Thyroid gland (tissue), 4 donors: ENCODE measurements at regions not wholly inside any gene's neighbourhood (a gene's known extent, or its start where the extent isn't known, plus 50 kb on each side); places are given as distances from the start of the nearest gene placed in this dataset.

Experiments
- DNase-seq, 2 donors: peaks; one replicate each; pipeline ENCODE4 v3.0.0-alpha.2; 2019
- H3K27ac ChIP-seq, 3 donors: fragments of 200-600 bp; sonication (generic); 1 replicate in 2 of 3; 2 replicates in 1 of 3; pipeline ENCODE4 v1.5.1; 2016 to 2019; ENCODE audit warnings: mild to moderate bottlenecking in 1 of 3, moderate library complexity in 1 of 3
- H3K27me3 ChIP-seq: fragments of 200-600 bp; sonication (generic); one replicate; pipeline ENCODE4 v1.5.1; 2019
- H3K36me3 ChIP-seq, 2 donors: fragments of 200-600 bp; sonication (generic); one replicate each; pipeline ENCODE4 v1.5.1; 2016 to 2019
- H3K4me1 ChIP-seq, 2 donors: fragments of 200-600 bp; sonication (generic); one replicate each; pipeline ENCODE4 v1.5.1; 2017 to 2019
- H3K4me3 ChIP-seq, 3 donors: fragments of 200-600 bp; sonication (generic); replicated peaks in 1 of 3; 1 replicate in 2 of 3; 2 replicates in 1 of 3; pipeline ENCODE4 v1.5.1; 2016; ENCODE audit warnings: mild to moderate bottlenecking in 1 of 3
- H3K9me3 ChIP-seq: fragments of 200-600 bp; sonication (generic); one replicate; pipeline ENCODE4 v1.5.1; 2017
- POLR2A ChIP-seq, 2 donors: fragments of 450-650 bp; IDR thresholded peaks; one replicate each; pipeline ENCODE4 v1.6.1; 2017; ENCODE audit warnings: antibody characterized with exemption in 2 of 2, mild to moderate bottlenecking in 2 of 2, moderate library complexity in 1 of 2
- WGBS, 2 donors: methylation state at CpG; one replicate each; pipeline ENCODE4 v1.1.5; 2017; 5-methylcytosine and 5-hydroxymethylcytosine counted together
- intact Hi-C: fragments of 100-400 bp; cut with DNase I; formaldehyde crosslinking; loops from one replicate; pipeline ENCODE4 v1.15.1; 2023
- TF ChIP-seq, protein P1 (sequence below), 6 experiments: fragments of 200-600 bp in 3 of 6; fragments of 450-650 bp in 3 of 6; sonication (generic) in 3 of 6; IDR thresholded peaks; one replicate each; pipeline ENCODE4 v1.5.1; 2016 to 2019; ENCODE audit warnings: antibody characterized with exemption in 6 of 6, mild to moderate bottlenecking in 2 of 6, inconsistent platforms in 1 of 6, moderate library complexity in 1 of 6

- intact Hi-C loops, result no loop called here
- TF ChIP-seq POLR2A (IDR thresholded peaks at IDR 0.05), result no peak
- TF ChIP-seq, protein P1, sequence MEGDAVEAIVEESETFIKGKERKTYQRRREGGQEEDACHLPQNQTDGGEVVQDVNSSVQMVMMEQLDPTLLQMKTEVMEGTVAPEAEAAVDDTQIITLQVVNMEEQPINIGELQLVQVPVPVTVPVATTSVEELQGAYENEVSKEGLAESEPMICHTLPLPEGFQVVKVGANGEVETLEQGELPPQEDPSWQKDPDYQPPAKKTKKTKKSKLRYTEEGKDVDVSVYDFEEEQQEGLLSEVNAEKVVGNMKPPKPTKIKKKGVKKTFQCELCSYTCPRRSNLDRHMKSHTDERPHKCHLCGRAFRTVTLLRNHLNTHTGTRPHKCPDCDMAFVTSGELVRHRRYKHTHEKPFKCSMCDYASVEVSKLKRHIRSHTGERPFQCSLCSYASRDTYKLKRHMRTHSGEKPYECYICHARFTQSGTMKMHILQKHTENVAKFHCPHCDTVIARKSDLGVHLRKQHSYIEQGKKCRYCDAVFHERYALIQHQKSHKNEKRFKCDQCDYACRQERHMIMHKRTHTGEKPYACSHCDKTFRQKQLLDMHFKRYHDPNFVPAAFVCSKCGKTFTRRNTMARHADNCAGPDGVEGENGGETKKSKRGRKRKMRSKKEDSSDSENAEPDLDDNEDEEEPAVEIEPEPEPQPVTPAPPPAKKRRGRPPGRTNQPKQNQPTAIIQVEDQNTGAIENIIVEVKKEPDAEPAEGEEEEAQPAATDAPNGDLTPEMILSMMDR (IDR thresholded peaks at IDR 0.05), result no peak
- no peak overlapping the region for H3K4me3 ChIP-seq
- 87 to 92% methylated on average over 3 of the region's 3 CpGs for WGBS, 2 donors
- DNase-seq, result no peak
- no peaks in the 10 kb centered on the region for H3K27me3 ChIP-seq
- H3K27ac ChIP-seq, result no peak overlapping the region
- H3K36me3 ChIP-seq, result no peaks in the 10 kb centered on the region
- peaks cover 3 to 4% of the 10 kb centered on the region in 2 donors for H3K4me1 ChIP-seq
- H3K9me3 ChIP-seq, result no peaks in the 10 kb centered on the region
Observed at GRCh38 chr5:15321776-15322175, 178.2 kb upstream of the FBXL7 start.

DNA sequence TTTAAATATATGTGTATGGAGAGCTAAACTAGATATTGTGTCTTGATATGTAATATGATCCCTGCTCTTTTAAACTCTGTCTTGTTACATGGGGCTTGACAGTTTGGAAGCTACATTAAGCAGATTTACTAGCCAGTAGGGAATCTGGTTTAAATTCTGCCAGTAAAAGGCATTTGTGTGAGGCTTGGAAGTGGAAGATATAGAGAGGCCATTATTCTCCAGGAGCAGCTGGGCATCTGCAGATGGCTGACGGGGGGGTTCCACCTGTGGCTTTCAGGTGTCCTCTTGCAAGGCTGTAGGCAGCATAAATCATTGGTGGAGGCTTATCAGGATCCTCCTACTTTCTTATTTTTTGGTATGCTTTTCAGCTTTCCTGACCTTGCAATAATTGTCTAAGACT, 179.1 kb upstream of the FBXL7 start:
- H3K4me3 ChIP-seq, result no peak overlapping the region
- H3K4me1 ChIP-seq, result no peaks in the 10 kb centered on the region
- TF ChIP-seq POLR2A (IDR thresholded peaks at IDR 0.05), result no peak
- TF ChIP-seq, protein P1 (IDR thresholded peaks at IDR 0.05), result no peak
- intact Hi-C loops, result no loop called here
- no peak overlapping the region for H3K27ac ChIP-seq
- no peak for DNase-seq
- 72 to 73% methylated on average over 1 of the region's 1 CpG for WGBS, 2 donors
- H3K9me3 ChIP-seq, result no peaks in the 10 kb centered on the region
- no peaks in the 10 kb centered on the region for H3K27me3 ChIP-seq
- no peaks in the 10 kb centered on the region for H3K36me3 ChIP-seq

- Histone ChIP-seq H3K9me3 (no peaks in the 10 kb centered on the region), H3K27ac (no peak overlapping the region), H3K36me3 (no peaks in the 10 kb centered on the region), H3K4me3 (no peak overlapping the region), H3K27me3 (no peaks in the 10 kb centered on the region), H3K4me1 (no peaks in the 10 kb centered on the region)
- no peak for DNase-seq
- WGBS, 2 donors, result 83 to 88% methylated on average over 2 of the region's 2 CpGs
- intact Hi-C loops, result no loop called here
- TF ChIP-seq, protein P1 (IDR thresholded peaks at IDR 0.05), result no peak
- no peak for TF ChIP-seq POLR2A (IDR thresholded peaks at IDR 0.05)
Observed at GRCh38 chr5:15304914-15305834, 194.8 kb upstream of the FBXL7 start.

DNA sequence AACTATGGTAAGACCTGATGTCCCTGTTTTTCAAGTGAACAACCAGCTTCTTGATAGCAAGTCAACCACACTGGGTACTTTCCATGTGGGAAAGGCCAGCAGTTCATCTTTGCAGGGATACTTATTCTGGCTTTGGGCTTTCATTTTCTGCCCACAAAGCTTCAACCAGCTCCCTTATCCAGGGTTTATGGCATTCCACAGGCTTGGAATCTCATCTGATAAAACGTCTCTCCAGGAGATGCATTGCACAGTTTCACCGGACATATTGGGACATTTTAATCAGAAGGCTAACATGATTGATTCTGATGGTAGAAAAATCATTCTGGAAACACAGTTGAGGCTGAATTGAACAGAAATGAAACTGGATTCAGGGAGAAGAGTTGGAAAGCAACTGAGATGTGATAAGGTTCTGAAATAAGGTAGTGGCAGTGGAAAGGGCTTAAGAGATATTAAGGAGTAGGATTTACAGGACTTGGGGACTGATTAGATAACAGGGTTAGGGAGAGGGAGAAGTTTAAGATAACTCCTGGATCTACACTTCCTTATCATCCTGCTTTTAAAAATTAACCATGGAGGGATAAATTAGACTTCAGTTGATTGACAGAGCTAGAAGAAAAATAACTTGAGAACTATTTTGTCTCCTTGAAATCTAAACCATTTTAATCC, 195.8 kb upstream of the FBXL7 start:
- H3K27ac ChIP-seq, result no peak overlapping the region
- 71 to 81% methylated on average over 2 of the region's 2 CpGs for WGBS, 2 donors
- H3K4me1 ChIP-seq, result no peaks in the 10 kb centered on the region
- H3K36me3 ChIP-seq, result no peaks in the 10 kb centered on the region
- no peak for DNase-seq
- no peaks in the 10 kb centered on the region for H3K27me3 ChIP-seq
- intact Hi-C loops, result no loop called here
- no peak overlapping the region for H3K4me3 ChIP-seq
- TF ChIP-seq, protein P1 (IDR thresholded peaks at IDR 0.05), result no peak
- no peak for TF ChIP-seq POLR2A (IDR thresholded peaks at IDR 0.05)
- no peaks in the 10 kb centered on the region for H3K9me3 ChIP-seq

- H3K4me1 ChIP-seq, result no peaks in the 10 kb centered on the region
- 87 to 92% methylated on average over 5 of the region's 5 CpGs for WGBS, 2 donors
- H3K9me3 ChIP-seq, result no peaks in the 10 kb centered on the region
- no peak for TF ChIP-seq POLR2A (IDR thresholded peaks at IDR 0.05)
- TF ChIP-seq, protein P1 (IDR thresholded peaks at IDR 0.05), result no peak
- no peak overlapping the region for H3K4me3 ChIP-seq
- H3K27me3 ChIP-seq, result no peaks in the 10 kb centered on the region
- intact Hi-C loops, result no loop called here
- no peak for DNase-seq
- no peaks in the 10 kb centered on the region for H3K36me3 ChIP-seq
- no peak overlapping the region for H3K27ac ChIP-seq
Observed at GRCh38 chr5:15300141-15300540, 199.8 kb upstream of the FBXL7 start.
